ENCODE measurements at regions not wholly inside any gene's neighbourhood (a gene's known extent, or its start where the extent isn't known, plus 50 kb on each side); places are given as distances from the start of the nearest gene placed in this dataset.
"Not testable (repeated sequence)": the region's sequence is repeated elsewhere in the genome, so short reads cannot be mapped to it uniquely, and the experiment has no call there.

DNA sequence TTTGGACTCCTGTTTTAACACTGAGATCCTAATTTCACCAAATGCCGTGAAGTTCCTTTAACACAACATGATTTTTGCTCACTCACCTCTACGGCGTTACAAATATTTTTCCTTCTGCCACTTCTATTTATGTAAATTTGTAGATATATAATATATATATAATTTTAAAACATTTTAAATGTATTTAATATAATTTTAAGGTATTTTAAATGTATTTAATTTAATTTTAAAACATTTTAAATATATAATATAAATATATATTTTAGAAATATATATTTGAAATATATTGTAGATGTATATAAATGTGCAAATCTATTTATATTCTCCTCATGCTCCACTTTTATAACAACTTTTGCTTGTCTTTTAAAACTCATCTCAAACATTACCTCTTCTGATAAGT, 1883.5 kb downstream of the KHDRBS2 start:
- intact Hi-C loops (cut with DNase I, micrococcal nuclease); DNase-seq; ATAC-seq: not testable (repeated sequence)

- ATAC-seq; intact Hi-C loops (cut with DNase I, micrococcal nuclease); DNase-seq: not testable (repeated sequence)
Observed at GRCh38 chr6:60395261-60395660, 1890.8 kb downstream of the KHDRBS2 start.

DNA sequence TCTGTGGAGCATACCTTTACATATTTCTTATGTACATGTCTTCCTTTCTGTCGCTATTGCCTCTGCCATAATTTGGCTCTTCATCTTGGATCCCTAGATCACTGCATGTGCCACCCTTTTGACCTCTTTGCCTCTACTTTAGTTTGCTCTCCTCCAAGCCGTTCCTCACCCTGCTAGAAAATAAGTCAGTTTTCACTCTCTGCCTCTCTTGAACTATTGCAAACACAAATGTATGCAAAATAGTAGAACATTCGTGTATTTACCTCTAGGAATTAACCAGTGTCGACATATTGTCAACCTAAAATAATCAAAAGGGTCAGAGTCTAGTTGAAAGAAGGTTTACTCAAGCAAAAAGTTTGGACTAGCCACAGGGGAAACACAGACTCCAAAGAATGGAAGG, 1893.1 kb downstream of the KHDRBS2 start:
- intact Hi-C loops (cut with DNase I, micrococcal nuclease); ATAC-seq; DNase-seq: not testable (repeated sequence)

DNA sequence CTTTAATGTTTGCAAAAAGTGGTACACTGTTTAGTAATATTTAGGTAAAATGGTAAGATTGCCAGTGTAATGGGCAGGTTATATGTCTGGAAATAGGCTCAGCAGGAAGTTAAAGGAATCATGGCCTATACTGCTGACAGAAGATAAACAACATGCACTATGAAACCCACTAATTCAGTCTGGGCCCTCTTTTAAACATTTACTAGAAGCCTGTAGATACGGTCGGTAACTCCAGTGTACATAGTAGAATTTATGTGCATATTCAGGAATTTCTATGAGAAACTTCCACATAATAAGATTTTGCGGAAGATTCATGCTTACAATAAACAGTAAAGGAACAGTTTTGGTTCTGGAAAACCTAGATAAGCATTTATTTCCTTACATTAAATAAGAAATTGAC, 1896.9 kb downstream of the KHDRBS2 start:
- DNase-seq; intact Hi-C loops (cut with DNase I, micrococcal nuclease): not testable (repeated sequence)

GRCh38 chr6:60384614-60385013, 1901.4 kb downstream of the KHDRBS2 start:
- DNase-seq; intact Hi-C loops (cut with DNase I, micrococcal nuclease); ATAC-seq: not testable (repeated sequence)

More for the DNA sequence above, 1896.9 kb downstream of the KHDRBS2 start:
- not testable (repeated sequence) for ATAC-seq

DNA sequence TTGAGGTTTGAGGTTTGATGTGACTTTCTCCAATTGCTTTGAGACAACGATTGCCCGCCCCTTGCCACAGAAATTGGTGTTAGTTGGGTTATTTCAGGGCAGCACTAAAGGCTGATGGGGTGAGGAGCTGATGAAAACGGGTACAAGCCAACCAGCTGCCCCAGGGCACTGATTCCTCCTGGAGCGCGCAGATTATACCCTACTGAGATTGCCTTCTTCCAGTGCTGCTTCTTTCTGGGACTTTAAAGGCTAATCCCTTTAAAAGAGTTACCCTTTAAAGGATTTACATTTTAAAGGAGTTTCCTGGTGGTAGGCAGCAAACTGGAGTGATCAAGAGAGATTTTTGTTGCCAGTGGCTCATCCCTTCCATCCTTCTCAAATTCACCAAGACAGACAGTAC, 1903.3 kb downstream of the KHDRBS2 start:
- intact Hi-C loops (cut with DNase I, micrococcal nuclease); DNase-seq; ATAC-seq: not testable (repeated sequence)

DNA sequence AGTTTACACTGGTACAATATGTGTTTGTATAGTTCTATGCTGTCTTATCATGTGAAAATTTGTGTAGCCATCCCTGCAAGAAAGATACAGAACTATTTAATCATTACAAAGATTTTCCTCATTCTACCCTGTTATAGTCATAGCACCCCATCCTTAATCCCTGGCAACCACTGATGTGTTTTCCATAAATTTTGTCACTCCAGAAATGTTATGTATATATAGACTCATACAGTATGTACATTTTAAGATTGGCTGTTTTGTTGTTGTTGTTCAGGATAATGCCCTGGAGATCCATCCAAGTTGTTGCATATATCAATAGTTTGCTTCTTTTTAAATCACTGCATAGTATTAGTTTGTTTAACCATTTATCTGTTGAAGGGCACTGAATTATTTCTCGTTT, 1911.9 kb downstream of the KHDRBS2 start:
- DNase-seq; ATAC-seq; intact Hi-C loops (cut with DNase I, micrococcal nuclease): not testable (repeated sequence)

DNA sequence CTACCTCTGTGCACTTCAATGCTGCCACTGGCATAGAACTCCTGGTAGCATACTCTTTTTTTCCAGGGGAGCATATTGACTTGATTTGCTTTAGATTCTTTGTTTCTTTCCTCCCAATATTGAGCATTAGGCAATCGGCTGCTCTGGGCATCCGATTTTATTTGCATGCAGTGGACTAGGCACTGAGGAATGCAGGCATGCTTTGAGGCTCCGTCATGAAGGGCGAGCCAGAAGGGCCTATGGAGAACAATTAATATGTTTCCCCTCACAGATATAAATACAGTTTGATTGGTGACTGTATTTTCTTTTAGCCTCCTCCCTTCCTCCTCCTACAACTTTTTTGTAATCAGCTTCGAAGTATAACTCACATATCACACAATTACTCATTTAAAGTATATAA, 1918.2 kb downstream of the KHDRBS2 start:
- ATAC-seq; intact Hi-C loops (cut with DNase I, micrococcal nuclease); DNase-seq: not testable (repeated sequence)

DNA sequence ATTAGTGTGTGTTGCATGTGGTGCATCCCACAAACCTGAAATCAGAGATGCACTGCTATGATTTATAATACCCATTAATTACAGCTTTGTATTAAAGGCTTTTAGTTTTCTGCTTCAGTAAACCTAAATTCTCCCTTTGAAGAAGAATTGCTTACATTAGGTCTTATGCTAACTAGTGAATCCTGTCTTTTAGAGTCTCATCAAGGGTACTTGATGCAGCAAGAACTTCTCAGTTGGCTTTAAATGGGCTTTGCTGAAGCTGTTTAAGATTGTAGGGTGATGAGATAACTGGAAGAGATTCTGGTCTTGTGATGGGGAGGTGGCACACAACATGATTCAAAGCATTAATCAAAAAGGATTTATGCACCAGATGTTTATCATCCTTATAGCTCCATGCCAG, 1920.1 kb downstream of the KHDRBS2 start:
- intact Hi-C loops (cut with DNase I, micrococcal nuclease); DNase-seq; ATAC-seq: not testable (repeated sequence)

GRCh38 chr6:60342411-60343008, 1943.5 kb downstream of the KHDRBS2 start:
- ATAC-seq; DNase-seq; intact Hi-C loops (cut with DNase I, micrococcal nuclease): not testable (repeated sequence)

GRCh38 chr6:60338328-60339071, 1947.5 kb downstream of the KHDRBS2 start:
- DNase-seq; intact Hi-C loops (cut with DNase I, micrococcal nuclease); ATAC-seq: not testable (repeated sequence)

DNA sequence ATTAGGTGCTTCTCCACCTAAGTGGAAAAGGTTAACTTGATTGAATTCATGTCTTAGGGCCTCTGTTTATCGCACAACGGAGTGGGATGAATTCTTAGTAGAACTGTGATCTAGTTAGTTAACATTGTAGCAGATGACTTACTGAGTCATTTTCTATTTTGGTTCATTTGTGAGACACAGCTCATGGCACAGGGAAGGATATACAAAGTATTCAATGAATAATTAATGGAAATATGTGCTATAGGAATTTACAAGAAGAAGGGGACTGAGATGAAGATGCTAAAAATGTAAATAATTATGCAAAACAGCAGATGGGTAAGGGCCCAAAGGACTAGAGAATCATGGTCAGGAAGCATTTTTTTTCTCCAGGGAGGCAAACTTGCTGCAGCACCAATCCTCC, 1950.9 kb downstream of the KHDRBS2 start:
- DNase-seq; ATAC-seq; intact Hi-C loops (cut with DNase I, micrococcal nuclease): not testable (repeated sequence)

GRCh38 chr6:60333708-60334107, 1952.3 kb downstream of the KHDRBS2 start:
- intact Hi-C loops (cut with DNase I, micrococcal nuclease); DNase-seq: not testable (repeated sequence)

GRCh38 chr6:60308939-60309338, 1977.1 kb downstream of the KHDRBS2 start:
- ATAC-seq; intact Hi-C loops (cut with DNase I, micrococcal nuclease): not testable (repeated sequence)

More at GRCh38 chr6:60333708-60334107, 1952.3 kb downstream of the KHDRBS2 start:
- ATAC-seq = not testable (repeated sequence)

More at GRCh38 chr6:60308939-60309338, 1977.1 kb downstream of the KHDRBS2 start:
- not testable (repeated sequence) for DNase-seq

Data from left colon (tissue), 2 donors.